ENCODE measurements at regions not wholly inside any gene's neighbourhood (a gene's known extent, or its start where the extent isn't known, plus 50 kb on each side); places are given as distances from the start of the nearest gene placed in this dataset.

GRCh38 chr2:45104429-45104828 is 95.2 kb upstream of the SIX2 start:
- intact Hi-C loops (cut with DNase I): no loop called here

GRCh38 chr2:45103351-45104345 is 94.4 kb upstream of the SIX2 start:
- Histone ChIP-seq H3K36me3 (no peaks in the 10 kb centered on the region), H3K4me3 (no peak overlapping the region), H3K27ac (replicated peaks in 1 of 4) (no peak overlapping the region), H3K27me3 (no peaks in the 10 kb centered on the region), H3K9me3 (no peaks in the 10 kb centered on the region), H3K4me1 (no peaks in the 10 kb centered on the region)
- intact Hi-C loops (cut with DNase I): no loop called here
- 72% methylated on average over 8 of the region's 8 CpGs for WGBS
- no peak for TF ChIP-seq CTCF (IDR thresholded peaks at IDR 0.05)
- no peak for TF ChIP-seq EP300 (IDR thresholded peaks at IDR 0.05)
- no peak for TF ChIP-seq POLR2A (IDR thresholded peaks at IDR 0.05; ENCODE audit: low read depth)
- TF ChIP-seq POLR2AphosphoS5 (IDR thresholded peaks at IDR 0.05): no peak
- peak; percentile 70 for DNase-seq (ENCODE audit: extremely low spot score)

More at GRCh38 chr2:45104429-45104828, 95.2 kb upstream of the SIX2 start:
- no peaks in the 10 kb centered on the region for H3K36me3 ChIP-seq
- no peaks in the 10 kb centered on the region for H3K27me3 ChIP-seq
- H3K27ac ChIP-seq (replicated peaks in 1 of 4): no peak overlapping the region
- H3K9me3 ChIP-seq: no peaks in the 10 kb centered on the region
- no peak overlapping the region for H3K4me3 ChIP-seq
- peak; percentile 64 for DNase-seq (ENCODE audit: extremely low spot score)
- 74% methylated on average over 3 of the region's 3 CpGs for WGBS
- TF ChIP-seq POLR2AphosphoS5 (IDR thresholded peaks at IDR 0.05) (no peak), POLR2A (IDR thresholded peaks at IDR 0.05; ENCODE audit: low read depth) (no peak), EP300 (IDR thresholded peaks at IDR 0.05) (no peak), CTCF (IDR thresholded peaks at IDR 0.05) (no peak)
- H3K4me1 ChIP-seq: no peaks in the 10 kb centered on the region

GRCh38 chr2:45102579-45103117 is 93.4 kb upstream of the SIX2 start:
- no peaks in the 10 kb centered on the region for H3K36me3 ChIP-seq
- TF ChIP-seq EP300 (IDR thresholded peaks at IDR 0.05): no peak
- TF ChIP-seq POLR2AphosphoS5 (IDR thresholded peaks at IDR 0.05): no peak
- TF ChIP-seq POLR2A (IDR thresholded peaks at IDR 0.05; ENCODE audit: low read depth): no peak
- TF ChIP-seq CTCF (IDR thresholded peaks at IDR 0.05): no peak
- no peaks in the 10 kb centered on the region for H3K9me3 ChIP-seq
- no peak overlapping the region for H3K27ac ChIP-seq (replicated peaks in 1 of 4)
- no peaks in the 10 kb centered on the region for H3K4me1 ChIP-seq
- no peaks in the 10 kb centered on the region for H3K27me3 ChIP-seq
- no peak for DNase-seq (ENCODE audit: extremely low spot score)
- no peak overlapping the region for H3K4me3 ChIP-seq
- intact Hi-C loops (cut with DNase I): no loop called here
- 97% methylated on average over 3 of the region's 3 CpGs for WGBS

- Histone ChIP-seq H3K9me3 (no peaks in the 10 kb centered on the region), H3K4me3 (no peak overlapping the region), H3K4me1 (no peaks in the 10 kb centered on the region), H3K36me3 (no peaks in the 10 kb centered on the region), H3K27me3 (no peaks in the 10 kb centered on the region), H3K27ac (replicated peaks in 1 of 4) (no peak overlapping the region)
- intact Hi-C loops (cut with DNase I): no loop called here
- TF ChIP-seq POLR2AphosphoS5 (IDR thresholded peaks at IDR 0.05): no peak
- no peak for TF ChIP-seq POLR2A (IDR thresholded peaks at IDR 0.05; ENCODE audit: low read depth)
- TF ChIP-seq EP300 (IDR thresholded peaks at IDR 0.05): no peak
- TF ChIP-seq CTCF (IDR thresholded peaks at IDR 0.05): no peak
- no peak for DNase-seq (ENCODE audit: extremely low spot score)
- 85% methylated on average over 1 of the region's 1 CpG for WGBS
Observed at GRCh38 chr2:45102141-45102540, 92.9 kb upstream of the SIX2 start.

Data from esophagus muscularis mucosa (tissue), 4 donors.